HL-60 (cell line): ENCODE measurements at regions not wholly inside any gene's neighbourhood (a gene's known extent, or its start where the extent isn't known, plus 50 kb on each side); places are given as distances from the start of the nearest gene placed in this dataset.

Experiments
- DNase-seq, 2 experiments: peaks; one replicate each; pipeline ENCODE4 v3.0.0-alpha.2; 2010 to 2020; ENCODE audit warnings: low read depth in 1 of 2, low spot score in 1 of 2
- H3K27ac ChIP-seq: fragments of 250-450 bp; sonication (Bioruptor Pico); replicated peaks from 2 replicates; pipeline ENCODE4 v1.5.1; 2020; ENCODE audit warnings: mild to moderate bottlenecking, moderate library complexity
- H3K27me3 ChIP-seq: fragments of 250-450 bp; sonication (Bioruptor Pico); 2 replicates; pipeline ENCODE4 v1.5.1; 2021; ENCODE audit warnings: mild to moderate bottlenecking, moderate library complexity; ENCODE audit not compliant: insufficient read depth, poor library complexity, severe bottlenecking
- H3K4me3 ChIP-seq: replicated peaks from 2 replicates; pipeline ENCODE4 v1.5.1; 2011; ENCODE audit warnings: mild to moderate bottlenecking, control low read depth, low read length; ENCODE audit not compliant: insufficient read depth
- GABPA ChIP-seq: IDR thresholded peaks from 2 replicates; pipeline ENCODE4 v1.6.1; 2012; ENCODE audit warnings: low read depth
- POLR2AphosphoS5 ChIP-seq: IDR thresholded peaks from 2 replicates; pipeline ENCODE4 v1.6.1; 2012; ENCODE audit warnings: low read depth
- REST ChIP-seq: IDR thresholded peaks from 2 replicates; pipeline ENCODE4 v1.6.1; 2012; ENCODE audit warnings: low read depth; ENCODE audit not compliant: insufficient replicate concordance
- SPI1 ChIP-seq: IDR thresholded peaks from 2 replicates; pipeline ENCODE4 v1.6.1; 2012; ENCODE audit warnings: low read depth, mild to moderate bottlenecking, borderline replicate concordance
- TF ChIP-seq, protein P1 (sequence below): IDR thresholded peaks from one replicate; pipeline ENCODE4 v1.5.1; 2011; ENCODE audit warnings: low read length, control low read depth, inconsistent platforms; ENCODE audit not compliant: insufficient read depth

DNA sequence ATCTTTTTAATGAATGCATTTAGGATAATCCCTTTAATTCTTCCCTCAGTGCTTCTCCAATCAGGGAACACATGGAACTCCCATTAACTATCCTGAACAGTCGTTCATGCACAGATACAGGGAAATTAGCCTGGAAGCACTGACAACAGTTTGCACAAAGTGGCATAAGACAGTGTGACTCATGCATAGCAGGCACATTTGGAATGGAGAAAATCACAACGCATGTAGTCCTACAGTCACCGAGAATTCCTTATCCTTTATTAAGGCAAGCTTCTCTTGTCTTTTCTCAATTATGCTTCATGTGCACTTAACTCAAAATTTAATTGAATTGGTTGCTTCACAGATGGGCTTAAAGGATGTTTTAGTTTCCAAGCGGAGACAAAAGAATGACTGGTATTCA lies 155.0 kb upstream of the CRBN start:
- no peak for TF ChIP-seq GABPA
- TF ChIP-seq POLR2AphosphoS5 = no peak
- TF ChIP-seq REST = no peak
- TF ChIP-seq SPI1 = no peak
- TF ChIP-seq, protein P1, sequence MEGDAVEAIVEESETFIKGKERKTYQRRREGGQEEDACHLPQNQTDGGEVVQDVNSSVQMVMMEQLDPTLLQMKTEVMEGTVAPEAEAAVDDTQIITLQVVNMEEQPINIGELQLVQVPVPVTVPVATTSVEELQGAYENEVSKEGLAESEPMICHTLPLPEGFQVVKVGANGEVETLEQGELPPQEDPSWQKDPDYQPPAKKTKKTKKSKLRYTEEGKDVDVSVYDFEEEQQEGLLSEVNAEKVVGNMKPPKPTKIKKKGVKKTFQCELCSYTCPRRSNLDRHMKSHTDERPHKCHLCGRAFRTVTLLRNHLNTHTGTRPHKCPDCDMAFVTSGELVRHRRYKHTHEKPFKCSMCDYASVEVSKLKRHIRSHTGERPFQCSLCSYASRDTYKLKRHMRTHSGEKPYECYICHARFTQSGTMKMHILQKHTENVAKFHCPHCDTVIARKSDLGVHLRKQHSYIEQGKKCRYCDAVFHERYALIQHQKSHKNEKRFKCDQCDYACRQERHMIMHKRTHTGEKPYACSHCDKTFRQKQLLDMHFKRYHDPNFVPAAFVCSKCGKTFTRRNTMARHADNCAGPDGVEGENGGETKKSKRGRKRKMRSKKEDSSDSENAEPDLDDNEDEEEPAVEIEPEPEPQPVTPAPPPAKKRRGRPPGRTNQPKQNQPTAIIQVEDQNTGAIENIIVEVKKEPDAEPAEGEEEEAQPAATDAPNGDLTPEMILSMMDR = no peak
- Histone ChIP-seq H3K27ac (no peak overlapping the region), H3K27me3 (no peaks in the 10 kb centered on the region), H3K4me3 (no peak overlapping the region)
- DNase-seq = no peak

DNA sequence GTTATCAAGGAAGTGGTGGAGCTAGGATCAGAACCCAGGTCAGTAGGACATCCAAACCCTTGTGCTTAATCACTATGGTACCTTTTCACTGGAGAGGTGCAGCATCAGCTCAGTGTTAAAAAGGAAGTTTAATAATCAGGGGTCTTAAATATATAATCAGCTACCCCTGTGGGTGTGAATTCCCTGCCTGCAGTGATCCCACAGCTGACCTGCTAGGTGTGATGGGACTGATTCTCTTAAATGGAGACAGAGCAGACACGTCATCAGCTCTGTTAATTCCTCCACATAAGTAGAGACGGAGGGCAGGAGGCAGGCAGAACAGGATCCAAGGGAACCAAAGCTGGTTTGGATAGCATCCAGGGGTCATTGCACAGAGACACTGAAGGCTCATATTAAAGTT lies 154.1 kb upstream of the CRBN start:
- TF ChIP-seq, protein P1 = no peak
- TF ChIP-seq SPI1 (no peak), POLR2AphosphoS5 (no peak), REST (no peak), GABPA (no peak)
- no peaks in the 10 kb centered on the region for H3K27me3 ChIP-seq
- no peak overlapping the region for H3K27ac ChIP-seq
- no peak overlapping the region for H3K4me3 ChIP-seq
- no peak for DNase-seq

- TF ChIP-seq GABPA = no peak
- no peak for TF ChIP-seq POLR2AphosphoS5
Observed at GRCh38 chr3:3316521-3316920, 137.0 kb upstream of the CRBN start.

DNA sequence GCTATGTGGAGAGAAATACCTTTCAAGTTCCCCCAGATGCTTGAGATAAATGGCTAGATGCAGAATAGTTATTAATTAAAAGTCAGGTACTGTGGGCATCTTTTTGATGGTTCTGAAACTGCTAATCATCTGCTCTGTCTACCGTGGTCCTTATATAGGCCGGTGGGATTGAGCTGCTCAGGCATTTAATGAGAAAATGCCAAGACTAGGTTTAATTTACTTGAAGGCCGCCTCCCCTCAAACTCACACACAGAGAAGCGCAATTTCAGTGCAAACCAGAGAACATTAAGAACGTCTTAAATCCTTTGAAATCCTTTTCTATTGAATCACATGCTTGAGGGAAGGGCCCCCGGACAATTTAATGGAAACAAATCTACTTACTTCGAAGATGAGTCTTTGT lies 136.4 kb upstream of the CRBN start:
- no peak for DNase-seq
- Histone ChIP-seq H3K4me3 (no peak overlapping the region), H3K27ac (no peak overlapping the region), H3K27me3 (no peaks in the 10 kb centered on the region)
- TF ChIP-seq GABPA (no peak), REST (no peak), POLR2AphosphoS5 (no peak), SPI1 (no peak)
- TF ChIP-seq, protein P1 = no peak

More at GRCh38 chr3:3316521-3316920, 137.0 kb upstream of the CRBN start:
- Histone ChIP-seq H3K27ac (no peak overlapping the region), H3K4me3 (no peak overlapping the region), H3K27me3 (no peaks in the 10 kb centered on the region)
- no peak for DNase-seq
